ENCODE measurements at regions not wholly inside any gene's neighbourhood (a gene's known extent, or its start where the extent isn't known, plus 50 kb on each side); places are given as distances from the start of the nearest gene placed in this dataset.

- H3K23me2 ChIP-seq (ENCODE audit: insufficient read length, low read depth, low read length, poor library complexity, severe bottlenecking) = no peaks in the 10 kb centered on the region
- H2AFZ ChIP-seq (ENCODE audit: low read length) = no peak overlapping the region
- no peaks in the 10 kb centered on the region for H3K36me3 Mint-ChIP-seq (ENCODE audit: insufficient read depth in 1 of 3, low read depth in 3 of 3)
- no peak overlapping the region for H2BK15ac ChIP-seq (ENCODE audit: low read depth, low read length)
- H3K9me3 Mint-ChIP-seq = no peaks in the 10 kb centered on the region
- H3K9ac ChIP-seq (ENCODE audit: extremely low read depth, insufficient read length, low read length) = no peak overlapping the region
- no peak overlapping the region for H2BK20ac ChIP-seq (ENCODE audit: low read depth, low read length, poor library complexity, severe bottlenecking)
- WGBS (ENCODE audit: extremely low coverage, insufficient read length, low lambda C conversion rate) = no CpG with 5 or more reads among the region's 2 CpGs
- H2AK5ac ChIP-seq (ENCODE audit: insufficient read length, low read length) = no peak overlapping the region
- H3K27me3 Mint-ChIP-seq (ENCODE audit: low read depth) = no peaks in the 10 kb centered on the region
- TF ChIP-seq CTCF (conservative IDR thresholded peaks at IDR 0.05) = no peak
- H3K9me3 ChIP-seq (ENCODE audit: control insufficient read depth, low read depth, low read length) = no peaks in the 10 kb centered on the region
- H3K23ac ChIP-seq (ENCODE audit: insufficient read length, low read depth, low read length) = no peak overlapping the region
- H2BK12ac ChIP-seq (ENCODE audit: insufficient read length, low read depth, low read length) = no peak overlapping the region
- no peak overlapping the region for H3T11ph ChIP-seq (ENCODE audit: low read length)
- H4K91ac ChIP-seq (ENCODE audit: insufficient read length, low read depth, low read length) = no peak overlapping the region
- H3K14ac ChIP-seq (ENCODE audit: insufficient read depth, low read length) = no peak overlapping the region
- H3K4ac ChIP-seq (ENCODE audit: low read depth, low read length) = no peak overlapping the region
- no peak overlapping the region for H3K18ac ChIP-seq (ENCODE audit: insufficient read length, low read depth, low read length)
- H3K4me3 Mint-ChIP-seq = no peak overlapping the region
- H3K27ac Mint-ChIP-seq = no peak overlapping the region
- no peak overlapping the region for H4K5ac ChIP-seq (ENCODE audit: insufficient read length, low read depth, low read length)
- no peak for DNase-seq
- H3K56ac ChIP-seq (ENCODE audit: insufficient read length, low read depth, low read length) = no peak overlapping the region
- no peak overlapping the region for H2BK120ac ChIP-seq (ENCODE audit: low read depth, low read length, poor library complexity, severe bottlenecking)
- peaks cover 5% of the 10 kb centered on the region; the same call in 1 of the 2 replicates for H3K4me1 ChIP-seq (ENCODE audit: insufficient read depth, low read length)
- H3K79me2 ChIP-seq (ENCODE audit: insufficient read depth, low read length) = no peaks in the 10 kb centered on the region
- no peaks in the 10 kb centered on the region for H3K79me1 ChIP-seq (ENCODE audit: insufficient read depth, low read depth, low read length, poor library complexity, severe bottlenecking)
- no peaks in the 10 kb centered on the region for H3K27me3 ChIP-seq (ENCODE audit: insufficient read depth, low read length)
- peaks cover 11% of the 10 kb centered on the region in 2 experiments for H3K4me1 Mint-ChIP-seq
- no peak overlapping the region for H2BK5ac ChIP-seq (ENCODE audit: insufficient read length, low read length)
- no peak overlapping the region for H4K8ac ChIP-seq (replicated peaks; ENCODE audit: insufficient read length, low read depth, low read length)
- no peak overlapping the region for H3K27ac ChIP-seq (ENCODE audit: insufficient read length, low read depth, low read length)
- H3K4me2 ChIP-seq (ENCODE audit: insufficient read depth, insufficient read length, low read length) = no peak overlapping the region
- no peaks in the 10 kb centered on the region for H4K20me1 ChIP-seq (ENCODE audit: control insufficient read depth, insufficient read depth, insufficient read length)
Observed at GRCh38 chr21:35635261-35635660, 425.1 kb downstream of the SETD4 start.

All from H9 (cell line).